ENCODE measurements at regions not wholly inside any gene's neighbourhood (a gene's known extent, or its start where the extent isn't known, plus 50 kb on each side); places are given as distances from the start of the nearest gene placed in this dataset.
A peak's percentile ranks its signal among the peaks of the same experiment; 100 is the strongest.

- TF ChIP-seq FOXP2 (optimal IDR thresholded peaks at IDR 0.05; ENCODE audit: borderline replicate concordance, extremely low read depth, extremely low read length, insufficient read depth) = no peak
- no peak for TF ChIP-seq TAF1 (IDR thresholded peaks at IDR 0.05; ENCODE audit: borderline replicate concordance, insufficient read depth, low read length)
- TF ChIP-seq POLR2AphosphoS5 (IDR thresholded peaks at IDR 0.05; ENCODE audit: low read depth, low read length) = no peak
These were observed 171.4 kb upstream of the FAT3 start for GRCh38 chr11:92053216-92053615.

GRCh38 chr11:92050305-92050704 is 174.3 kb upstream of the FAT3 start:
- 0 out of 2 replicates have a peak, but pooled peaks have one; percentile 23 for TF ChIP-seq SIN3A (IDR thresholded peaks at IDR 0.05; ENCODE audit: borderline replicate concordance, insufficient read depth, low read length)
- no peak for TF ChIP-seq FOXP2 (optimal IDR thresholded peaks at IDR 0.05; ENCODE audit: borderline replicate concordance, extremely low read depth, extremely low read length, insufficient read depth)

- peak; percentile 48; the same call in 1 of the 2 replicates for TF ChIP-seq TAF1 (IDR thresholded peaks at IDR 0.05; ENCODE audit: borderline replicate concordance, insufficient read depth, low read length)
- TF ChIP-seq POLR2AphosphoS5 (IDR thresholded peaks at IDR 0.05; ENCODE audit: low read depth, low read length) = peak; percentile 76
- 0 out of 4 replicates have a peak, but pooled peaks of 1 of the 2 experiments have one; percentile 54 for TF ChIP-seq REST (IDR thresholded peaks at IDR 0.05; ENCODE audit: insufficient read depth in 1 of 2, low read depth in 2 of 2, low read length in 2 of 2)
- TF ChIP-seq FOXP2 (optimal IDR thresholded peaks at IDR 0.05; ENCODE audit: borderline replicate concordance, extremely low read depth, extremely low read length, insufficient read depth) = no peak
These were observed 176.2 kb upstream of the FAT3 start for GRCh38 chr11:92048415-92048814.

GRCh38 chr11:92046103-92046502 is 178.5 kb upstream of the FAT3 start:
- no peak for TF ChIP-seq REST (IDR thresholded peaks at IDR 0.05; ENCODE audit: insufficient read depth in 1 of 2, low read depth in 2 of 2, low read length in 2 of 2)
- no peak for TF ChIP-seq POLR2AphosphoS5 (IDR thresholded peaks at IDR 0.05; ENCODE audit: low read depth, low read length)
- TF ChIP-seq FOXP2 (optimal IDR thresholded peaks at IDR 0.05; ENCODE audit: borderline replicate concordance, extremely low read depth, extremely low read length, insufficient read depth) = no peak
- TF ChIP-seq SIN3A (IDR thresholded peaks at IDR 0.05; ENCODE audit: borderline replicate concordance, insufficient read depth, low read length) = no peak
- TF ChIP-seq TAF1 (IDR thresholded peaks at IDR 0.05; ENCODE audit: borderline replicate concordance, insufficient read depth, low read length) = no peak

GRCh38 chr11:92045301-92045700 is 179.3 kb upstream of the FAT3 start:
- TF ChIP-seq REST (IDR thresholded peaks at IDR 0.05; ENCODE audit: insufficient read depth in 1 of 2, low read depth in 2 of 2, low read length in 2 of 2) (no peak), POLR2AphosphoS5 (IDR thresholded peaks at IDR 0.05; ENCODE audit: low read depth, low read length) (no peak), TAF1 (IDR thresholded peaks at IDR 0.05; ENCODE audit: borderline replicate concordance, insufficient read depth, low read length) (no peak), SIN3A (IDR thresholded peaks at IDR 0.05; ENCODE audit: borderline replicate concordance, insufficient read depth, low read length) (no peak), FOXP2 (optimal IDR thresholded peaks at IDR 0.05; ENCODE audit: borderline replicate concordance, extremely low read depth, extremely low read length, insufficient read depth) (no peak)

- TF ChIP-seq FOXP2 (optimal IDR thresholded peaks at IDR 0.05; ENCODE audit: borderline replicate concordance, extremely low read depth, extremely low read length, insufficient read depth) (no peak), SIN3A (IDR thresholded peaks at IDR 0.05; ENCODE audit: borderline replicate concordance, insufficient read depth, low read length) (no peak), REST (IDR thresholded peaks at IDR 0.05; ENCODE audit: insufficient read depth in 1 of 2, low read depth in 2 of 2, low read length in 2 of 2) (no peak), POLR2AphosphoS5 (IDR thresholded peaks at IDR 0.05; ENCODE audit: low read depth, low read length) (no peak), TAF1 (IDR thresholded peaks at IDR 0.05; ENCODE audit: borderline replicate concordance, insufficient read depth, low read length) (no peak)
These were observed 189.1 kb upstream of the FAT3 start for GRCh38 chr11:92035488-92035887.
